GM19438 (cell line): ENCODE measurements at regions not wholly inside any gene's neighbourhood (a gene's known extent, or its start where the extent isn't known, plus 50 kb on each side); places are given as distances from the start of the nearest gene placed in this dataset.
"Not testable (repeated sequence)": the region's sequence is repeated elsewhere in the genome, so short reads cannot be mapped to it uniquely, and the experiment has no call there.

Source experiments
- ATAC-seq: cut with Tn5 transposase; IDR thresholded peaks from one replicate; pipeline ENCODE4 v1.9.1; 2021; ENCODE audit warnings: low read depth; ENCODE audit not compliant: unreplicated experiment

DNA sequence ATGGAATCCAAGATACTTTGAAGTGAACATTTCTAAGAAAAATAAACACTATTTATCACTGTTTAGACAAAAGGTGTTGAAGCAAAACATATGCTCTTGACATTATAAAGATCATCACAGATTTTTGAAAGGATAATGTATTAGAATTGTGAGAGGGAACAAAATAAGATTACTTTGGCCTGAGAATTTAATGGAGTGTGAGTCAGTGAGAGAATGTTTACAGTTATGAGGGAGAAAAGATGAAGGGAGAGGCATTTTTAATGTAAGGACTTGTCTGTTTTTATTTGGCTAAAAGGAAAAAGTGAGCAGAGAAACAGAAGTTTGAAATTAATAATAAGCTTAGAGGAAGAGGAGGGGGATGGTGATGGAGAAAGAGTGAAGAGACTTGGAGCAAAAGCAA, 1010.1 kb downstream of the EFNA5 start:
- no peak for ATAC-seq

DNA sequence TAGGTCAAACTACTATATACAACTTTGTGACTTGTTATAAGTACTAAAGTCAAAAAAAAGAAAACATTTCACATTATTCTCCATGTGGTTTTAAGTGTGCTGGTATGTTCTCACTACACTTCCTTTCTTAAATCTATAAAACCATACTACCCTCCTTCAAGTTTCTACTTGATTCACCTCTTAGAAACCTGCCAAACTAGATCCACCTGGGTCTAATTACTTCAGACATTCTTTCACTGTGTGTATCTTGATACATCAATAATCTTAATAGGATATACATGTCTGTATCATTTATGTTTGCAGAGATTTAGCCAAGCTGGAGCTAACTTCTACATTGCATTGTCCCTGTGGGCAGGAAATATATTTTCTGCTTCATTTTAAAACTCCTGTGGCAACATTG, 1012.6 kb downstream of the EFNA5 start:
- ATAC-seq = no peak

DNA sequence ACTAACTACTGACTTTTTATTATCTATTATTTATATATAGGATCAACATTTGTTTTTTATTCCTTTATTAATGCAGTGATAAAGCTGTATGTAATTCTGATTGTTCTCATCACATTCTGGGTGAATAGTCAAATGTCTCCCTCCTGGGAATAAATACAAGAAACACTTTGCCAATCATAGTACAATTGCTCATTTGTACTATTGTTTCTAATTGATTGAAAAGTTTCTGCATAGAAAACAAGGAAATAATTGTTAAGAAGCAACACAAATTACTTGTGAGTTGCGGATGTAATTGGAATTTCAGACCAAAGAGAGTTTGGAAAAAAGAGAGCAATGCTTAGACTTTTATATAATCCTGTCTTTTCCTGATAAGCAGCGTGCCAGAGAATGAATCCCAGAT, 1013.9 kb downstream of the EFNA5 start:
- ATAC-seq = no peak

DNA sequence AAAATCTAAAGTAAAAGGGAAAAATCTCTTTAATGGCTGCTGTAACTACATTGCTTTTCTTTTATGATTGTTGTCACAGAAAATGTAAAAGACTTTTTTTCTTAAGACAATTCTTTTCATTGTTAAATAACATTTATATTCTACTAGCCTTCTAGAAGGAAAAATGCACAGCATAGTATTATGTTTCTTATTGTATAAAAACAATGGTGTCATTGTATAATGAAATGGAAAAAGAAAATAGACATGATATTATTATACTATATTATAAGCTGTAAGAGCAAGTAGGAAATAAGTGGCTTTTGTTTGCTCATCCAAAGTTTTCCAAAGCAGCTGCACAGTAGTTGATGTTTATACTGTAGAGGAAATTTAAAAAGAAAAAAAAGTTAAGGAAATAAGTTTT, 1021.7 kb downstream of the EFNA5 start:
- no peak for ATAC-seq

DNA sequence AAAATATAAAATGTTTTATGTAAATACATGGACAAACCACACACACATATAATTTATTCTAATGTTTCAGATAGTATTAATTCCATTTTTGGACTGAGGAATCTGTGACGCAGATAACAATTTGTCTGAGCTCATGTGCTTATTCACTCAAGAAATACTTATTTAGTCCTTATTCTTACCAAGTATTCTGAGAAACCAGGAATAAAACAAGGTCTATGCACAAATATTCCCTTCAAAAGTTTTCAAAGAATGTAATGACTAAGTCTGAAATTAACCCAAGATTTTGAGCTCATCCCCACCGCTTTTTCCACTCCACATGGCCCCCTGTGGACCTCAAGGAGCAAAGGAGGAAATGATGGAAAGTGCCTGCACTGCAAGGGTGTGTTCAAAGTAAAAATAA, 1022.3 kb downstream of the EFNA5 start:
- no peak for ATAC-seq

DNA sequence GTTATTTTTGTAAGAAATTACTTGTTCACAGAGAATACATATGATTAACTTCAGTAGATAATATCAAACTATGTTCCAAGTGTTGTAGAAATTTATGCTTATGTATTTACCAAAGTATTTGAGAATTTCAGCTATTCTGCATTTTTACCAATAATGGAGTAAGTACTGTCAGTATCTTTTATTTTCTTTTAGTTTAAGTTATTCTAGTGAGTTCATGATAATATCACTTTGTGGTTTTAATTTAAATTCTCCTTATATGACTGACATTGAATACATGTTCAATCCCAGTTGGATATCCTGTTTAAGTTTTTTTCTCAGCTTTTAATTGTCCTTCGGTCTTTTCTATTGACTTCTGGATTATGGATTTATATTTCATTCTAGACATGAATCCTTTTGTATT, 1024.6 kb downstream of the EFNA5 start:
- no peak for ATAC-seq

DNA sequence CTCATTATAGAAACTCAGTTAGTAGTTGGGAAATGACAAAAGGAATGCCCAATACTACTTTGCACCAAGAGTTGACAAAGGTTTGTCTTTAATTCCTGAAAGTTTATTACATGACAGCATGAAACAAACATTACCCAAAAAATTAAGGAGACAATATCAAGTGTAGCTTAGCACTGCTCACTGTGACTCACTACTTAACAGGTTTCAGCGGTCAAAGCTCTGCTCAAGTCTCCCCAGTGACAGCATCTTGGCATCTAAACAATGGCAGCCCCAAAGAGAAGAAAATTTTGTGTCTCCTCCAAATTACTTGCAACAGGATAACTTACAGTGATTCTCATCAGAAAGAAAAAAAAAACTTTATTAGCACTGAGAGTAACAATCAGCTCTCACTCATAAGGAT, 1030.2 kb downstream of the EFNA5 start:
- no peak for ATAC-seq

DNA sequence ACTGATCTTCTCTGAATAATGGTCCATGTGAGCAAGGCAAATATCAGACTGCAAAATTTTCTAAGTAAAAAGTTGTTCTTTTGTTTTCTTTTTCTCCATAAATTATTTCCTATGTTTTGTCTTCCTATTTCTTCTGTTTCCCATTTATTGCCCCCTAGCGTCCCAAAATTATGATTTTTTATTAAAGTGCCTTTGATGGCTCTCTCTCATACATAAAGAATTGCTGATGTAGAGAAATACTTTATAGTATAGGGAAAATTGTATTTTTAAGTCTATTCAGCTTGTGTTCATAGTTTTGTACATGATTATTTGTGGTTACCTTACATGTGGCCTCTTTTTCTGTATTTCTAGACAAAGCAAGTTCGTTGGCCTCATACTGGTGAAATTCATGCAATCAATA, 1031.2 kb downstream of the EFNA5 start:
- no peak for ATAC-seq

DNA sequence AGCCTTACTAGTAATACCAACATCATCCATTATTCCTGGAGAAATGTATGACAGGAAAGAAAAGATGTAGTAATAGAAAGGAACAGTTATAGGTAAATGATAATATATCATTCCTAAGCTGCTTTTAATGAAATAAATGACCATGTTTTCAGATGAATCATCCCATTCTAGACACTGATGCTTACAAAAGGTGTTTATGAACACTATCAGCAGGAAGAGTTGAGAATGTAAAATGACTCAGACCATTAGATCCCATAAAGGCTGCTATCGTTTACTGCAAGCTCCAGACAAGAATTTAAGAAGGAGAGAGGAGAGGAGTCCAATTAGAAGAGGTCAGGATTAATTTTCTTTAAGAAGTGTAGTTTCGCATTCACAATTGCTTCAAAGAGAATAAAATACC, 1033.5 kb downstream of the EFNA5 start:
- ATAC-seq = no peak

DNA sequence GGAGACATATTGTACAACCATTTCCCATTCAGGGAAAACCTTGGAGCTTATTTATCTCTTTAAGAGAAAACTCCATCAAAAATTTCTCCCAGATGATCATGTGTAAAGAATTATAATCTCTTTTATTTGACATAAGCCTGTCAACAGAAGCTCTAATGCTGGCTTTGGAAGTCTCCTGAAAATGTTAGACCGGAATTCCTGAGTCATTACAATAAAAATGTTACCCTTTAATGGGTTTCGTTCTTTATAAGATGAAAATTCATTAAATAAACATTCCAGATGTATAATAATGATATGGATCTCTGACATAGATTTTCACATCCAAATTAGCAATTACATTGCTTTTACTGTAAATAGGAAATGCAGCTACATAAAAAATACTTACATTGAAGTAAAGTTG, 1036.4 kb downstream of the EFNA5 start:
- ATAC-seq = no peak

DNA sequence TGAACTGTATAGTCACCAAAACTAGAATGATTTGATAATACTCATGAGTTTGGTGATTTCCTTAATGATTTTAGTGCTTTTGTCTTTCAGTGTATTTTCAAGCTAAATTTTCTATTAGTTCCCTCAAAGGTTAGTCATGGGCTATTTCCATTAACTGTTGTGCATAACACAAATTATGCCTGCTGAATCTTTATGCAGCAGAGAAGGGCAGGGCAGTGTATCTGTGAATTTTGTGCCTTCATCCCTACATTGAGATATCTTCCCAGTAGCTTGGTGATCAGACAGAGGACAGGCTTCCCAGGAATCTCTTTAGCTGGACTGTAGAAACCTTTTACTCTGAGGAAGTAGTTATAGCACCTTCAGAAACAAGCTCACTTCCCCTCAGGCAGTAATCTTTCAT, 1036.9 kb downstream of the EFNA5 start:
- no peak for ATAC-seq

DNA sequence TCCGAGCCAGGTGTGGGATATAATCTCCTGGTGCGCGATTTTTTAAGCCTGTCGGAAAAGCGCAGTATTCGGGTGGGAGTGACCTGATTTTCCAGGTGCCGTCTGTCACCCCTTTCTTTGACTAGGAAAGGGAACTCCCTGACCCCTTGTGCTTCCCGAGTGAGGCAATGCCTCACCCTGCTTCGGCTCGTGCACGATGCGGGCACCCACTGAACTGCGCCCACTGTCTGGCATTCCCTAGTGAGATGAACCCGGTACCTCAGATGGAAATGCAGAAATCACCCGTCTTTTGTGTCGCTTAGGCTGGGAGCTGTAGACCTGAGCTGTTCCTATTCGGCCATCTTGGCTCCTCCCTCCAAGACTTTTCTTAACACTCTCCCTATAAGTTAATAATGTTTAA, 1042.3 kb downstream of the EFNA5 start:
- ATAC-seq = not testable (repeated sequence)

DNA sequence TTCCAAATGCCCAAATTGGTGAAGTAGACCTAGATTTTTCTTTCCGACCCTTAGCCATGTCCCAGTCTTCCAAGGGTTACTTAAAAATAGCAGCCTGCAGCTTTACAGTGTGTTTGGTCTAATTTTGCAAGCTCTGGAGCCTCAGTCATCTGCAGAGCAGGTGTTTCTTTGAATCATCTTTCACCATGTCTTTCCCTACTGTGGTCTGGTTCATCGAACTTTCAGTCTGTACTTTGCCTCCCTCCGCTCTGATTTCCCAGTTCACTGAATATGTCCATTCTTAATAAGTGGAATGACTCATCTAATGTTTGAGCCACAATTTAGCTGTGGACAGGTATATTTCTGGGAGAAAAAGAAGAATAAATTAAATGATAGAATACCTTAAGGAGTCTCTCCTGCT, 1060.7 kb downstream of the EFNA5 start:
- no peak for ATAC-seq

DNA sequence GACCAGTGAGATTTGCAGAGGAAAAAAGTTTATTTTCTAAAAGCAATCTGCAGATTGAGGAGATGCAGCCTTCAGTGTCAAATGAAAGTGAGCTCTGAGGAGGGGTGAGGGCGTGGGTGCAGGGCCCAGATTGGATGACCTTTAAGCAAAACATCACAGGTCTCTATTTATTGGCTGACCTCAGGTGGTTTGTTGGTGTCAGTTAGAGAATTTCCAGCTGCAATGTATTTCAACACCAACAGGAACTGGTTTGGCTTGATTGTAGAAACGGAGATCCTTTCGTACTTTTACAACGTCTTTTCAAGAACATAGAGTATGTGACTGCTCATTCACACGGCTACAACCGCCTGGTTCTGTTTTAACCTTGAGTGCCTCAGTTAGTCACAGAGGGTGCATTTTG, 1069.1 kb downstream of the EFNA5 start:
- ATAC-seq = no peak

DNA sequence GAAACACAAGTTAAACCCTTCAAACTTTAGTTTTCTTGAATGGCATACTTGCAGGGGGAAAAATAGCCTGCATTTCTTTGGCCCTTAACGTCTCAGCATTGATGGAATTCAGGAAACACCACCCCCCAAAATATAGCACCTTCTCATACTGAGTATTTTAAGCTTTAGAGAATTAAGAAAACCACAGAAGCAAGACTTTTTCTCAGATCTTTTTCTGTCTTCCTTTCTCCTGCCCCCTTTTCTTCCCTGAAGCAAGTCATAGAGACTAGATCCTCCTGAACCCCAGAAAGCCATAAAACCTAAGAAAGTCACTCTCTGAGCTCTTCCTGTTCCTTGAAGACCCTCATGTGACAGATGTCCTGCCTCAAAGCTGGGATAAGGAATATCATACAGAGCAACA, 1069.9 kb downstream of the EFNA5 start:
- no peak for ATAC-seq

DNA sequence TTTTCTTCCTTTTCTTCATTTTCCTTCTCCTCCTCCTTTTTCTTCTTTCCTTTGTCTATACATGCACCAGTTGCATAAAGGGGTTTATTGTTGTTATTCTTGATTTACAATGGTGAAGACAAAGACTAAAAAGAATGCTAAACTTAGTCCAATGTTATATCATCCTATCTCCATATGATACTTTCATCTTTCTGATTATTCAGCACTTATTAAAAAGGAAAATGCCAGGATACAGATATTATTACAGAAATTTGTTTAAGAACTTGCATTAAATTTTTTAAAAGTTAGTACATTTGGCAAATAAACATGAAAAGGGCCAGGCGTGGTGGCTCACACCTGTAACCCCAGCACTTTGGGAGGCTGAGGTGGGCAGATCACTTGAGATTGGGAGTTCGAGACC, 1074.9 kb downstream of the EFNA5 start:
- no peak for ATAC-seq

DNA sequence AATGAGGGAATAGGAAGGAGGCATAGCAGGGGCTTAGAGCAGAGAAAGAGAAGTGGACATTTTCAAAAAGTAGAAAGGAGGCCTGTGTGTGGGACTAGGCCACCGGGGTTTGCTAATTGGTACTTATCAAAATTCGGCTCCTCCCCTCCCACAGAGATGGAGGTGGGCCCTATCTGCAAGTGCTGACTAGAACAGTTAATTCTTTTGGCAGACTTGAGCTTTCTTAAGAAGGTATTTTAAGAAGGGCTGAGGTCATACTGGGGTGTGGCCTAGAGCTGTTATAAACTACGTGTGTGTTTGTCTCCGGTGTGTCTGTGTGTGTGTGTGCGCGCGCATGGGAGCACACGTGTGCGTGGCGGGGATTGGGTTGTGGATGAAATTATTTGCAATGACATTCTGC, 1086.5 kb downstream of the EFNA5 start:
- no peak for ATAC-seq

DNA sequence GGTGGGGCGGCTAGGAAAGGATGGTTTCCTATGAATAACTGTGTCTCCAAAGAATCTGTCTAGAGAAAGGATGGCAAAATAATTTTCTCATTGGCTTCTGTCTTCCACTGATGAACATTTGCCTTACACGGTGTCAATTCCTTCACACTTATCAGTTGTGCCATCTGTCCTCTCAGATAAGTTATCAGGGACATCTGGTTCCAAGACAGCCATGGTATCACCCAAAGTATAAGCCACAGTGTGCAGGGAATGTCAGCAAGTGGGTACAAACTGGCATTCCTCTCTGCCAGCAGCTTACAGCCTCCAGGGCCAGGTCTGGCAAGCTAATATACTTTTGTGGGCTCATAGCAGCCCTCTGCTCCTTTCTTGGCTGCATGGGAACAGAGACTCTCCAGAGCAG, 1092.0 kb downstream of the EFNA5 start:
- ATAC-seq = no peak

DNA sequence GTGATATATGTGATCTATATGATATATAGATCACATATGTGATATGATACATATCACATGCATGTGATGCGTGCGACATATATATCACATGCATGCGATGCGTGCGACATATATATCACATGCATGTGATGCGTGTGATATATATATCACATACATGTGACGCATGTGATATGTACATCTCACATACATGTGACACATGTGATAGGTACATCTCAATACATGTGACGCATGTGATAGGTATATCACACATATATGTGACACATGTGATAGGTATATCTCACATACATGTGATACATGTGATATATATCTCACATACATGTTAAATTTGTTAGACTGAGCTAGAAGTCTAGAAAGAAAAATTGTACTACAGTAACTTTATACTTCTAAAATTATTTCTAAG, 1095.9 kb downstream of the EFNA5 start:
- ATAC-seq = no peak

DNA sequence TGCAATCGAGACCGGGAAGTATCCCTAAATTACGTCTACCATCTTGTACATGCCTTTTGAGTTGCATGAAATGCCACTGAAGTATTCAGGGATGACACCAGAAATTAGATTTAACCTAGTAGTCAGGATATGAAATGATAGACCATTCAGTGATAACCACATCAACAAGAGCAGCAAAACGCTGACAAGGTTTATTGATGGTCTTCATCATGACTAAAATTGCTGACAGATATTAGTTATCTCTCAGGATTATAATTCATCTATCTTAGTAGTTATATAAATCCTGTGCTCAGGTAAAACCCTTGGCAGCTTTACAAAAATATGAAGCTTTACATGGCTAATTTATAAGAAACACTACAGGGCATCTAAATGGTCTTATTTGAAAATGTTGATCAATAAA, 1104.7 kb downstream of the EFNA5 start:
- ATAC-seq = no peak

DNA sequence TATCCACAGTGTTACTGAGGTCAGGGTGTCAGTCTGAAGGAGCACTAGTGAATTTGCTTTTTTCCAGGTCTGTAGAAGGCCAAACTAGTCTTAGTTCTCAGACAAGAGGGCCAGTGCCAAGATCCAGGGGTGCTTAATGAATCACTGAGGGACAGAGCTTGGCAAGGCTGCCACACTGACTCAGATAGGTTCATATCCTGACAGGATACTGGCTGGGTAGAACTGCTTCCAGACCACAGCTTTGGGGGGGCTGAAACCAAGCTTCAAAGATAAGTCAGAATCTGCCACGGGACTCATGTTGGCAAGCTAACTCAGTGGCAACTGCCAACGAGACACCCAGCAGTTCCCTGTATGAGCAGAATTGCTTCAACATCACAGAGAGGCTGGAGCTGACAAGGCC, 1125.4 kb downstream of the EFNA5 start:
- no peak for ATAC-seq

DNA sequence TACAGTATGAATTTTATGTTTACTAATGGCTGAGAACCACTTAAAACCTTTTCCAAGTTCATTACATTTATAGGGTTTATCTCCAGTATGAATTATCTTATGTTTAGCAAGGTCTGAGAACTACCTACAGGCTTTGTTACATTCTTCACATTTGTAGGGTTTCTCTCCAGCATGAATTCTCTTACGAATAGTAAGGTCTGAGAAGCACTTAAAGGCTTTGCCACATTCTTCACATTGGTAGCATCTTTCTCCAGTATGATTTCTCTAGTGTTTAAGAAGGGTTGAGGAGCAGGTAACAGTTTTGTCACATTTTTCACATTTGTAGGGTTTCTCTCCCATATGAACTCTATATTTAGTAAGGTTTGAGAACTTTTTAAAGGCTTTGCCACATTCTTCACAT, 1127.4 kb downstream of the EFNA5 start:
- no peak for ATAC-seq

DNA sequence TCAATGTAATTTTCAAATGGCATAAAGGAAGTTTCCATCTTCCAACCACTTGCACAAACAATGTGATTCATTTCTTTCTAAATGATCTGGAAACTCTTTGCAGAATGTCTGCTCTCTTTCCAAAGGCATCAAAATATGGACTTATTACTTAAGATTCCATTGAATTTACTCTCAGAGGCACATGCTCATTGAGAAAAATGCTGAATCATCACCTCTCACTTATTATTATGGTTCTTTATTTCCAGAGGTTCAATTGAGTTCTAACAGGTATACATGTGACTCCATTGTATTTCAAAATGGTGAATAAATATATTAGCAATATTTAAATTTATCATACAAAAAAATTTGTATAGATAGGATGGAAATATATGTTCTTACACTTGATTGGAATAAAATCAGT, 1140.6 kb downstream of the EFNA5 start:
- ATAC-seq = no peak

DNA sequence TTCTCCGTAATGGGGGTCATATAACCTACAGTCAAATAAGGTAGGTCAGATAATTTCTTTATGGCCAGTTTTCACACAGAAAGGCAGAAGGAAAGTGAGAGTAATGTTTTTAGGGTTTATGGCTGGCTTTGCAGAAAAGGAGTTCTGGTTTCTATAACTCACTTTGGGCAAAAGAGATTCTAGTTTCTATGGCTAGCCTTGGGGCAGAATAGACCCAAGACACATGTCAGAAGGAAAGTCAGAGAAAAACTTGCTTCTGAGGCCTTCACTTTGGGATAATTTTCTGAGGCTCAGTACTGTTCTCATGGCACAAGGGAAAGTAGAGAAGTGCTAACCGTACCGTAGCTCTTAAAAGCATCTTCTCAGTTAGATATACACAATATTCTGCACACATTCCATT, 1145.3 kb downstream of the EFNA5 start:
- ATAC-seq = no peak
